Endothelial cell of umbilical vein (primary cell): ENCODE measurements at regions not wholly inside any gene's neighbourhood (a gene's known extent, or its start where the extent isn't known, plus 50 kb on each side); places are given as distances from the start of the nearest gene placed in this dataset.

Experiments
- BruUV-seq: library from RNA; stranded (reverse); fragments of 400-500 nt; replicated peaks from 2 replicates; lab custom pipeline; 2021; lab: Mats Ljungman, UMichigan
- CTCF ChIA-PET: fragments of 300-600, 350-600 bp; sonication (Branson Sonifier 250); formaldehyde crosslinking; loops from one replicate; lab custom pipeline; 2021; ENCODE audit warnings: antibody characterized with exemption, inconsistent platforms; lab: Charles Lee
- POLR2A ChIA-PET: fragments of 300-600, 350-600 bp; sonication (Branson Sonifier 250); formaldehyde crosslinking; loops from one replicate; lab custom pipeline; 2021; ENCODE audit warnings: antibody characterized with exemption, inconsistent platforms; lab: Charles Lee
- DNase-seq: peaks from one replicate; pipeline ENCODE4 v3.0.0-alpha.2; 2011; ENCODE audit warnings: low read depth, low spot score
- FAIRE-seq: peaks from 2 replicates; lab custom pipeline; 2011; peaks lifted over from hg19 to GRCh38; lab: Jason Lieb, UNC
- H2AFZ ChIP-seq: 2 replicates; pipeline ENCODE4 v1.6.0; 2012; ENCODE audit warnings: low read depth, low read length, control low read depth, inconsistent platforms
- H3K27ac ChIP-seq: 2 replicates; pipeline ENCODE4 v1.5.1; 2011; ENCODE audit warnings: low read depth, mild to moderate bottlenecking, control low read depth, low read length, moderate library complexity; ENCODE audit not compliant: insufficient read depth
- H3K27me3 ChIP-seq, 2 experiments: 2 replicates each; pipeline versions ENCODE4 v1.6.0 to v1.6.1; 2011; ENCODE audit warnings: low read length in 2 of 2, mixed read lengths in 1 of 2; ENCODE audit not compliant: control insufficient read depth in 2 of 2, insufficient read depth in 2 of 2
- H3K36me3 ChIP-seq, 2 experiments: 2 replicates in 1 of 2; 3 replicates in 1 of 2; pipeline ENCODE4 v1.5.1; 2011; ENCODE audit warnings: low read length in 2 of 2, mild to moderate bottlenecking in 1 of 2, moderate library complexity in 1 of 2; ENCODE audit not compliant: control insufficient read depth in 2 of 2, insufficient read depth in 2 of 2; ENCODE audit errors: extremely low read depth in 1 of 2
- H3K4me1 ChIP-seq: 3 replicates; pipeline ENCODE4 v1.5.1; 2011; ENCODE audit warnings: mild to moderate bottlenecking, low read length; ENCODE audit not compliant: control insufficient read depth, insufficient read depth; ENCODE audit errors: extremely low read depth
- H3K4me2 ChIP-seq: 2 replicates; pipeline ENCODE4 v1.6.1; 2011; ENCODE audit warnings: low read length, control low read depth, mixed read lengths; ENCODE audit not compliant: insufficient read depth
- H3K4me3 ChIP-seq, 3 experiments: fragments of 200-600 bp in 1 of 3; sonication (generic), shearing (Covaris generic) in 1 of 3; replicated peaks in 1 of 3; 2 replicates each; pipeline ENCODE4 v1.5.1; 2011 to 2016; ENCODE audit warnings: control low read depth in 3 of 3, low read length in 3 of 3, mild to moderate bottlenecking in 2 of 3, inconsistent platforms in 1 of 3, low read depth in 1 of 3, moderate library complexity in 1 of 3; ENCODE audit not compliant: insufficient read depth in 1 of 3
- H3K79me2 ChIP-seq: 2 replicates; pipeline ENCODE4 v1.6.0; 2012; ENCODE audit warnings: low read length, inconsistent platforms; ENCODE audit not compliant: control insufficient read depth, insufficient read depth
- H3K9ac ChIP-seq: replicated peaks from 2 replicates; pipeline ENCODE3; 2011; ENCODE audit warnings: low read length, control low read depth; ENCODE audit not compliant: insufficient read depth; ENCODE audit errors: extremely low read depth
- H3K9me1 ChIP-seq: replicated peaks from 3 replicates; pipeline ENCODE4 v1.6.0; 2011; ENCODE audit warnings: mild to moderate bottlenecking, low read length; ENCODE audit not compliant: control insufficient read depth, insufficient read depth; ENCODE audit errors: extremely low read depth
- H3K9me3 ChIP-seq: replicated peaks from 2 replicates; pipeline ENCODE4 v1.5.1; 2012; ENCODE audit warnings: low read length, inconsistent platforms; ENCODE audit not compliant: control insufficient read depth, insufficient read depth
- H4K20me1 ChIP-seq: replicated peaks from 2 replicates; pipeline ENCODE3; 2011; ENCODE audit warnings: mild to moderate bottlenecking, low read length; ENCODE audit not compliant: control insufficient read depth, insufficient read depth; ENCODE audit errors: extremely low read depth
- CTCF ChIP-seq, 2 donors: IDR thresholded peaks; 1 replicate in 1 of 2; 2 replicates in 1 of 2; pipeline ENCODE4 v1.5.1; 2011; ENCODE audit warnings: low read length in 2 of 2, mild to moderate bottlenecking in 2 of 2, moderate library complexity in 2 of 2, control low read depth in 1 of 2, inconsistent platforms in 1 of 2, low read depth in 1 of 2; ENCODE audit not compliant: insufficient read depth in 1 of 2; ENCODE audit errors: extremely low read depth in 1 of 2
- FOS ChIP-seq: IDR thresholded peaks from 2 replicates; pipeline ENCODE4 v1.6.1; 2011; ENCODE audit warnings: mild to moderate bottlenecking, low read length, moderate library complexity, borderline replicate concordance; ENCODE audit not compliant: insufficient read depth
- GATA2 ChIP-seq: IDR thresholded peaks from 2 replicates; pipeline ENCODE4 v1.7.0; 2011; ENCODE audit warnings: low read depth, mild to moderate bottlenecking, moderate library complexity, mixed read lengths, low read length; ENCODE audit not compliant: insufficient read length, insufficient read depth
- JUN ChIP-seq: IDR thresholded peaks from 2 replicates; pipeline ENCODE4 v1.6.1; 2011; ENCODE audit warnings: borderline replicate concordance, low read depth; ENCODE audit not compliant: insufficient read length, insufficient read depth
- MAX ChIP-seq: IDR thresholded peaks from 2 replicates; pipeline ENCODE4 v1.6.1; 2011; ENCODE audit not compliant: insufficient read depth, insufficient read length
- POLR2AphosphoS5 ChIP-seq: IDR thresholded peaks from 2 replicates; pipeline ENCODE4 v1.6.1; 2012; ENCODE audit warnings: low read depth, mild to moderate bottlenecking, control low read depth, low read length, moderate library complexity; ENCODE audit not compliant: insufficient read depth
- dilution Hi-C: fragments of 300-500 bp; cut with MboI; formaldehyde crosslinking; loops from one replicate; pipeline ENCODE4 v1.15.0; 2019; ENCODE audit warnings: low sequenced_read_pairs; ENCODE audit not compliant: extremely low pct_ligation_motif_present
- intact Hi-C: fragments of 100-400 bp; cut with micrococcal nuclease; formaldehyde crosslinking; loops from one replicate; pipeline ENCODE4 v1.10.0; 2022

GRCh38 chr7:41882256-41882655 is 179.4 kb upstream of the INHBA start:
- Histone ChIP-seq H3K4me2 (no peak overlapping the region), H3K4me3 (no peak overlapping the region), H4K20me1 (no peaks in the 10 kb centered on the region), H3K9me3 (no peaks in the 10 kb centered on the region), H3K36me3 (no peaks in the 10 kb centered on the region), H3K4me1 (no peaks in the 10 kb centered on the region), H3K27ac (no peak overlapping the region), H3K79me2 (no peaks in the 10 kb centered on the region), H3K9ac (no peak overlapping the region), H3K9me1 (no peaks in the 10 kb centered on the region), H3K27me3 (no peaks in the 10 kb centered on the region), H2AFZ (no peak overlapping the region)
- FAIRE-seq (no peak), DNase-seq (no peak)
- ChIA-PET CTCF (no interaction called here), POLR2A (interaction anchor here (0.6 kb wide), 1 partner anchor 112 kb away, joined by 3 read pairs; no protein-coding TSS in a partner anchor)
- no TSS peak for BruUV-seq
- no peak for TF ChIP-seq MAX
- no peak for TF ChIP-seq JUN
- no peak for TF ChIP-seq POLR2AphosphoS5
- no peak for TF ChIP-seq CTCF (IDR thresholded peaks at IDR 0.05; ENCODE audit: extremely low read depth in 1 of 2, insufficient read depth in 1 of 2, low read depth in 1 of 2, low read length in 2 of 2)
- no peak for TF ChIP-seq FOS
- no peak for TF ChIP-seq GATA2
- intact Hi-C loops: no loop called here
- dilution Hi-C loops: no loop called here
